Loucy (cell line): ENCODE measurements at regions not wholly inside any gene's neighbourhood (a gene's known extent, or its start where the extent isn't known, plus 50 kb on each side); places are given as distances from the start of the nearest gene placed in this dataset.

Experiments
- CTCF ChIP-seq: fragments of 200-600 bp; sonication (generic); conservative IDR thresholded peaks from 2 replicates; pipeline ENCODE4 v1.5.1; 2014; ENCODE audit warnings: mild to moderate bottlenecking, antibody characterized with exemption, low read length
- EZH2phosphoT487 ChIP-seq: fragments of 200-600 bp; IDR thresholded peaks from 2 replicates; pipeline ENCODE4 v1.6.1; 2018; ENCODE audit warnings: antibody characterized with exemption, mild to moderate bottlenecking, moderate library complexity, borderline replicate concordance

- no peak for TF ChIP-seq CTCF
- no peak for TF ChIP-seq EZH2phosphoT487
Measured at GRCh38 chr12:84416626-84417025, 496.0 kb downstream of the SLC6A15 start.
